ENCODE measurements at regions not wholly inside any gene's neighbourhood (a gene's known extent, or its start where the extent isn't known, plus 50 kb on each side); places are given as distances from the start of the nearest gene placed in this dataset.
"Not testable (repeated sequence)": the region's sequence is repeated elsewhere in the genome, so short reads cannot be mapped to it uniquely, and the experiment has no call there.

- H3K9me3 ChIP-seq (ENCODE audit: control insufficient read depth, low read length); ATAC-seq (ENCODE audit: low FRiP score); H3K27me3 ChIP-seq (ENCODE audit: control insufficient read depth in 1 of 2, insufficient read depth in 2 of 2, low read length in 1 of 2); H3K4me1 ChIP-seq (ENCODE audit: control insufficient read depth in 1 of 2, insufficient read depth in 2 of 2, low read length in 2 of 2); intact Hi-C loops (cut with DNase I); H3K36me3 ChIP-seq (ENCODE audit: control insufficient read depth in 1 of 2, insufficient read depth in 2 of 2, low read length in 1 of 2); H3K27ac ChIP-seq (ENCODE audit: low read depth in 1 of 2, low read length in 2 of 2); H3K4me3 ChIP-seq (ENCODE audit: low read length in 2 of 2): not testable (repeated sequence)
- peak in 1 of 2 donors; percentile 39 for DNase-seq
- WGBS, 2 donors = 91 to 92% methylated on average over 22 to 24 of the region's 25 CpGs
Measured at GRCh38 chr14:105691321-105692109, 165.1 kb downstream of the TMEM121 start.

GRCh38 chr14:105692110-105692685 lies 165.8 kb downstream of the TMEM121 start:
- H3K4me3 ChIP-seq (ENCODE audit: low read length in 2 of 2); H3K9me3 ChIP-seq (ENCODE audit: control insufficient read depth, low read length); DNase-seq; H3K27me3 ChIP-seq (ENCODE audit: control insufficient read depth in 1 of 2, insufficient read depth in 2 of 2, low read length in 1 of 2); H3K27ac ChIP-seq (ENCODE audit: low read depth in 1 of 2, low read length in 2 of 2); H3K36me3 ChIP-seq (ENCODE audit: control insufficient read depth in 1 of 2, insufficient read depth in 2 of 2, low read length in 1 of 2); H3K4me1 ChIP-seq (ENCODE audit: control insufficient read depth in 1 of 2, insufficient read depth in 2 of 2, low read length in 2 of 2); intact Hi-C loops (cut with DNase I): not testable (repeated sequence)
- peak; percentile 33 for ATAC-seq (ENCODE audit: low FRiP score)
- WGBS, 2 donors = no CpG with 5 or more reads among the region's 19 CpGs

- ATAC-seq (ENCODE audit: low FRiP score) (no peak), DNase-seq (no peak)
- no peaks in the 10 kb centered on the region for H3K4me1 ChIP-seq (ENCODE audit: control insufficient read depth in 1 of 2, insufficient read depth in 2 of 2, low read length in 2 of 2)
- intact Hi-C loops (cut with DNase I) = no loop called here
- H3K36me3 ChIP-seq (ENCODE audit: control insufficient read depth in 1 of 2, insufficient read depth in 2 of 2, low read length in 1 of 2) = no peaks in the 10 kb centered on the region
- no peaks in the 10 kb centered on the region for H3K27me3 ChIP-seq (ENCODE audit: control insufficient read depth in 1 of 2, insufficient read depth in 2 of 2, low read length in 1 of 2)
- H3K9me3 ChIP-seq (ENCODE audit: control insufficient read depth, low read length) = no peaks in the 10 kb centered on the region
- H3K4me3 ChIP-seq (ENCODE audit: low read length in 2 of 2) = no peak overlapping the region
- no peak overlapping the region for H3K27ac ChIP-seq (ENCODE audit: low read depth in 1 of 2, low read length in 2 of 2)
- WGBS, 2 donors = 93 to 100% methylated on average over 2 of the region's 2 CpGs
Measured at GRCh38 chr14:105694961-105695360, 168.6 kb downstream of the TMEM121 start.

- DNase-seq; H3K27ac ChIP-seq (ENCODE audit: low read depth in 1 of 2, low read length in 2 of 2); H3K4me3 ChIP-seq (ENCODE audit: low read length in 2 of 2); H3K4me1 ChIP-seq (ENCODE audit: control insufficient read depth in 1 of 2, insufficient read depth in 2 of 2, low read length in 2 of 2); intact Hi-C loops (cut with DNase I); H3K36me3 ChIP-seq (ENCODE audit: control insufficient read depth in 1 of 2, insufficient read depth in 2 of 2, low read length in 1 of 2); H3K9me3 ChIP-seq (ENCODE audit: control insufficient read depth, low read length); H3K27me3 ChIP-seq (ENCODE audit: control insufficient read depth in 1 of 2, insufficient read depth in 2 of 2, low read length in 1 of 2); ATAC-seq (ENCODE audit: low FRiP score): not testable (repeated sequence)
- WGBS, 2 donors = 60% methylated on average over 1 of the region's 11 CpGs; no CpG with 5 or more reads in 1 of the 2 donors
Measured at GRCh38 chr14:105696388-105696787, 170.0 kb downstream of the TMEM121 start.

GRCh38 chr14:105697414-105697813 lies 171.0 kb downstream of the TMEM121 start:
- H3K27me3 ChIP-seq (ENCODE audit: control insufficient read depth in 1 of 2, insufficient read depth in 2 of 2, low read length in 1 of 2); ATAC-seq (ENCODE audit: low FRiP score); H3K27ac ChIP-seq (ENCODE audit: low read depth in 1 of 2, low read length in 2 of 2); intact Hi-C loops (cut with DNase I); H3K9me3 ChIP-seq (ENCODE audit: control insufficient read depth, low read length); H3K4me1 ChIP-seq (ENCODE audit: control insufficient read depth in 1 of 2, insufficient read depth in 2 of 2, low read length in 2 of 2); H3K36me3 ChIP-seq (ENCODE audit: control insufficient read depth in 1 of 2, insufficient read depth in 2 of 2, low read length in 1 of 2); H3K4me3 ChIP-seq (ENCODE audit: low read length in 2 of 2): not testable (repeated sequence)
- WGBS, 2 donors = 90 to 91% methylated on average over 18 to 20 of the region's 22 CpGs
- peak in 1 of 2 donors; percentile 39 for DNase-seq

GRCh38 chr14:105697955-105698354 lies 171.6 kb downstream of the TMEM121 start:
- WGBS, 2 donors = 75 to 88% methylated on average over 5 of the region's 5 CpGs
- ATAC-seq (ENCODE audit: low FRiP score); H3K27me3 ChIP-seq (ENCODE audit: control insufficient read depth in 1 of 2, insufficient read depth in 2 of 2, low read length in 1 of 2); intact Hi-C loops (cut with DNase I); H3K9me3 ChIP-seq (ENCODE audit: control insufficient read depth, low read length); H3K27ac ChIP-seq (ENCODE audit: low read depth in 1 of 2, low read length in 2 of 2); H3K4me3 ChIP-seq (ENCODE audit: low read length in 2 of 2); H3K4me1 ChIP-seq (ENCODE audit: control insufficient read depth in 1 of 2, insufficient read depth in 2 of 2, low read length in 2 of 2); H3K36me3 ChIP-seq (ENCODE audit: control insufficient read depth in 1 of 2, insufficient read depth in 2 of 2, low read length in 1 of 2): not testable (repeated sequence)
- DNase-seq = peak in 1 of 2 donors; percentile 22

- H3K4me3 ChIP-seq (ENCODE audit: low read length in 2 of 2); H3K9me3 ChIP-seq (ENCODE audit: control insufficient read depth, low read length); H3K4me1 ChIP-seq (ENCODE audit: control insufficient read depth in 1 of 2, insufficient read depth in 2 of 2, low read length in 2 of 2); intact Hi-C loops (cut with DNase I); H3K27me3 ChIP-seq (ENCODE audit: control insufficient read depth in 1 of 2, insufficient read depth in 2 of 2, low read length in 1 of 2); H3K27ac ChIP-seq (ENCODE audit: low read depth in 1 of 2, low read length in 2 of 2); H3K36me3 ChIP-seq (ENCODE audit: control insufficient read depth in 1 of 2, insufficient read depth in 2 of 2, low read length in 1 of 2): not testable (repeated sequence)
- DNase-seq = peak in 1 of 2 donors; percentile 60
- peak; percentile 56 for ATAC-seq (ENCODE audit: low FRiP score)
- 74 to 75% methylated on average over 10 to 14 of the region's 27 CpGs for WGBS, 2 donors
Measured at GRCh38 chr14:105698940-105699556, 172.7 kb downstream of the TMEM121 start.

- H3K27ac ChIP-seq (ENCODE audit: low read depth in 1 of 2, low read length in 2 of 2); H3K4me1 ChIP-seq (ENCODE audit: control insufficient read depth in 1 of 2, insufficient read depth in 2 of 2, low read length in 2 of 2); H3K36me3 ChIP-seq (ENCODE audit: control insufficient read depth in 1 of 2, insufficient read depth in 2 of 2, low read length in 1 of 2); intact Hi-C loops (cut with DNase I); H3K27me3 ChIP-seq (ENCODE audit: control insufficient read depth in 1 of 2, insufficient read depth in 2 of 2, low read length in 1 of 2); H3K9me3 ChIP-seq (ENCODE audit: control insufficient read depth, low read length); H3K4me3 ChIP-seq (ENCODE audit: low read length in 2 of 2): not testable (repeated sequence)
- 78 to 80% methylated on average over 6 to 9 of the region's 9 CpGs for WGBS, 2 donors
- ATAC-seq (ENCODE audit: low FRiP score) (peak; percentile 53), DNase-seq (peak in 1 of 2 donors; percentile 72)
Measured at GRCh38 chr14:105699706-105700105, 173.3 kb downstream of the TMEM121 start.

- DNase-seq = peak in 1 of 2 donors; percentile 49
- WGBS, 2 donors = 89 to 93% methylated on average over 9 to 12 of the region's 13 CpGs
Measured at GRCh38 chr14:105700146-105700545, 173.8 kb downstream of the TMEM121 start.

More at GRCh38 chr14:105700146-105700545, 173.8 kb downstream of the TMEM121 start:
- ATAC-seq (ENCODE audit: low FRiP score); H3K4me1 ChIP-seq (ENCODE audit: control insufficient read depth in 1 of 2, insufficient read depth in 2 of 2, low read length in 2 of 2); intact Hi-C loops (cut with DNase I); H3K9me3 ChIP-seq (ENCODE audit: control insufficient read depth, low read length); H3K36me3 ChIP-seq (ENCODE audit: control insufficient read depth in 1 of 2, insufficient read depth in 2 of 2, low read length in 1 of 2); H3K27ac ChIP-seq (ENCODE audit: low read depth in 1 of 2, low read length in 2 of 2); H3K4me3 ChIP-seq (ENCODE audit: low read length in 2 of 2); H3K27me3 ChIP-seq (ENCODE audit: control insufficient read depth in 1 of 2, insufficient read depth in 2 of 2, low read length in 1 of 2): not testable (repeated sequence)
